ENCODE measurements at regions not wholly inside any gene's neighbourhood (a gene's known extent, or its start where the extent isn't known, plus 50 kb on each side); places are given as distances from the start of the nearest gene placed in this dataset.

DNA sequence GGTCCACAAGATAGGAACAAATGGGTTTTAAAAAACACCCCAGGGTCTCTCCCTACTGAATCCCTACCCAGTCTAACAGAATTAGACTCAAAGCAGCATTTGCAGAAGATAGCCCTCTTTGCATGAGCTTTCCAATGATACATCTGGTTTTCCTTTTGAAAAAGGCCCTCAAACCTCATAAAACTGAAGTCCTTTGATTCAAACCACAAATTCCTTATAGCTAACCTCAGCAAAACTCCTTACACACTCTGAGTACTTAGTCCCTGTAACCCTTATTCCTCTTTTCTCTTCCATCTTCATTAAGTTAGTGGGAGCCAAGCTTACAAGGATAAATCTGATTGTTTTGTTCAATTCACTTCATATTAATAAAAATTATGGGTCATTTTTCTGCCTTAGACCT lies 90.5 kb upstream of the TNC start:
- TF ChIP-seq, protein P1, sequence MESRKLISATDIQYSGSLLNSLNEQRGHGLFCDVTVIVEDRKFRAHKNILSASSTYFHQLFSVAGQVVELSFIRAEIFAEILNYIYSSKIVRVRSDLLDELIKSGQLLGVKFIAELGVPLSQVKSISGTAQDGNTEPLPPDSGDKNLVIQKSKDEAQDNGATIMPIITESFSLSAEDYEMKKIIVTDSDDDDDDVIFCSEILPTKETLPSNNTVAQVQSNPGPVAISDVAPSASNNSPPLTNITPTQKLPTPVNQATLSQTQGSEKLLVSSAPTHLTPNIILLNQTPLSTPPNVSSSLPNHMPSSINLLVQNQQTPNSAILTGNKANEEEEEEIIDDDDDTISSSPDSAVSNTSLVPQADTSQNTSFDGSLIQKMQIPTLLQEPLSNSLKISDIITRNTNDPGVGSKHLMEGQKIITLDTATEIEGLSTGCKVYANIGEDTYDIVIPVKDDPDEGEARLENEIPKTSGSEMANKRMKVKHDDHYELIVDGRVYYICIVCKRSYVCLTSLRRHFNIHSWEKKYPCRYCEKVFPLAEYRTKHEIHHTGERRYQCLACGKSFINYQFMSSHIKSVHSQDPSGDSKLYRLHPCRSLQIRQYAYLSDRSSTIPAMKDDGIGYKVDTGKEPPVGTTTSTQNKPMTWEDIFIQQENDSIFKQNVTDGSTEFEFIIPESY (IDR thresholded peaks at IDR 0.05; ENCODE audit: borderline replicate concordance, low read depth): no peak
- TF ChIP-seq, protein P2, sequence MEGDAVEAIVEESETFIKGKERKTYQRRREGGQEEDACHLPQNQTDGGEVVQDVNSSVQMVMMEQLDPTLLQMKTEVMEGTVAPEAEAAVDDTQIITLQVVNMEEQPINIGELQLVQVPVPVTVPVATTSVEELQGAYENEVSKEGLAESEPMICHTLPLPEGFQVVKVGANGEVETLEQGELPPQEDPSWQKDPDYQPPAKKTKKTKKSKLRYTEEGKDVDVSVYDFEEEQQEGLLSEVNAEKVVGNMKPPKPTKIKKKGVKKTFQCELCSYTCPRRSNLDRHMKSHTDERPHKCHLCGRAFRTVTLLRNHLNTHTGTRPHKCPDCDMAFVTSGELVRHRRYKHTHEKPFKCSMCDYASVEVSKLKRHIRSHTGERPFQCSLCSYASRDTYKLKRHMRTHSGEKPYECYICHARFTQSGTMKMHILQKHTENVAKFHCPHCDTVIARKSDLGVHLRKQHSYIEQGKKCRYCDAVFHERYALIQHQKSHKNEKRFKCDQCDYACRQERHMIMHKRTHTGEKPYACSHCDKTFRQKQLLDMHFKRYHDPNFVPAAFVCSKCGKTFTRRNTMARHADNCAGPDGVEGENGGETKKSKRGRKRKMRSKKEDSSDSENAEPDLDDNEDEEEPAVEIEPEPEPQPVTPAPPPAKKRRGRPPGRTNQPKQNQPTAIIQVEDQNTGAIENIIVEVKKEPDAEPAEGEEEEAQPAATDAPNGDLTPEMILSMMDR (IDR thresholded peaks at IDR 0.05): no peak
- TF ChIP-seq, protein P3, sequence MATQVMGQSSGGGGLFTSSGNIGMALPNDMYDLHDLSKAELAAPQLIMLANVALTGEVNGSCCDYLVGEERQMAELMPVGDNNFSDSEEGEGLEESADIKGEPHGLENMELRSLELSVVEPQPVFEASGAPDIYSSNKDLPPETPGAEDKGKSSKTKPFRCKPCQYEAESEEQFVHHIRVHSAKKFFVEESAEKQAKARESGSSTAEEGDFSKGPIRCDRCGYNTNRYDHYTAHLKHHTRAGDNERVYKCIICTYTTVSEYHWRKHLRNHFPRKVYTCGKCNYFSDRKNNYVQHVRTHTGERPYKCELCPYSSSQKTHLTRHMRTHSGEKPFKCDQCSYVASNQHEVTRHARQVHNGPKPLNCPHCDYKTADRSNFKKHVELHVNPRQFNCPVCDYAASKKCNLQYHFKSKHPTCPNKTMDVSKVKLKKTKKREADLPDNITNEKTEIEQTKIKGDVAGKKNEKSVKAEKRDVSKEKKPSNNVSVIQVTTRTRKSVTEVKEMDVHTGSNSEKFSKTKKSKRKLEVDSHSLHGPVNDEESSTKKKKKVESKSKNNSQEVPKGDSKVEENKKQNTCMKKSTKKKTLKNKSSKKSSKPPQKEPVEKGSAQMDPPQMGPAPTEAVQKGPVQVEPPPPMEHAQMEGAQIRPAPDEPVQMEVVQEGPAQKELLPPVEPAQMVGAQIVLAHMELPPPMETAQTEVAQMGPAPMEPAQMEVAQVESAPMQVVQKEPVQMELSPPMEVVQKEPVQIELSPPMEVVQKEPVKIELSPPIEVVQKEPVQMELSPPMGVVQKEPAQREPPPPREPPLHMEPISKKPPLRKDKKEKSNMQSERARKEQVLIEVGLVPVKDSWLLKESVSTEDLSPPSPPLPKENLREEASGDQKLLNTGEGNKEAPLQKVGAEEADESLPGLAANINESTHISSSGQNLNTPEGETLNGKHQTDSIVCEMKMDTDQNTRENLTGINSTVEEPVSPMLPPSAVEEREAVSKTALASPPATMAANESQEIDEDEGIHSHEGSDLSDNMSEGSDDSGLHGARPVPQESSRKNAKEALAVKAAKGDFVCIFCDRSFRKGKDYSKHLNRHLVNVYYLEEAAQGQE (IDR thresholded peaks at IDR 0.05; ENCODE audit: low read depth, low read length): no peak
- TF ChIP-seq RCOR1 (IDR thresholded peaks at IDR 0.05; ENCODE audit: low read length) (no peak), CHD2 (IDR thresholded peaks at IDR 0.05; ENCODE audit: low read length, partially characterized antibody) (no peak), RAD21 (IDR thresholded peaks at IDR 0.05; ENCODE audit: low read length) (no peak), EZH2phosphoT487 (IDR thresholded peaks at IDR 0.05; ENCODE audit: borderline replicate concordance, low read depth) (no peak), SMC3 (IDR thresholded peaks at IDR 0.05; ENCODE audit: low read depth, low read length) (no peak), EP300 (IDR thresholded peaks at IDR 0.05; ENCODE audit: borderline replicate concordance in 1 of 2, low read depth in 1 of 2, low read length in 1 of 2) (peak; percentile 60 to 75), FOXM1 (IDR thresholded peaks at IDR 0.05; ENCODE audit: low read depth) (peak; percentile 36; the same call in 1 of the 2 replicates), YY1 (IDR thresholded peaks at IDR 0.05; ENCODE audit: low read depth) (no peak), TCF12 (IDR thresholded peaks at IDR 0.05) (peak; percentile 93), MEF2A (IDR thresholded peaks at IDR 0.05; ENCODE audit: borderline replicate concordance, low read depth) (peak; percentile 16; the same call in 1 of the 2 replicates)
- TF ChIP-seq, protein P4, sequence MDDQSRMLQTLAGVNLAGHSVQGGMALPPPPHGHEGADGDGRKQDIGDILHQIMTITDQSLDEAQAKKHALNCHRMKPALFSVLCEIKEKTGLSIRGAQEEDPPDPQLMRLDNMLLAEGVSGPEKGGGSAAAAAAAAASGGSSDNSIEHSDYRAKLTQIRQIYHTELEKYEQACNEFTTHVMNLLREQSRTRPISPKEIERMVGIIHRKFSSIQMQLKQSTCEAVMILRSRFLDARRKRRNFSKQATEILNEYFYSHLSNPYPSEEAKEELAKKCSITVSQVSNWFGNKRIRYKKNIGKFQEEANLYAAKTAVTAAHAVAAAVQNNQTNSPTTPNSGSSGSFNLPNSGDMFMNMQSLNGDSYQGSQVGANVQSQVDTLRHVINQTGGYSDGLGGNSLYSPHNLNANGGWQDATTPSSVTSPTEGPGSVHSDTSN (IDR thresholded peaks at IDR 0.05): peak; percentile 85

Data from SK-N-SH (cell line).